Dedifferentiated amniotic fluid mesenchymal stem cell (primary cell): ENCODE measurements at regions not wholly inside any gene's neighbourhood (a gene's known extent, or its start where the extent isn't known, plus 50 kb on each side); places are given as distances from the start of the nearest gene placed in this dataset.
A peak's percentile ranks its signal among the peaks of the same experiment; 100 is the strongest.

ENCODE experiments used
- DNase-seq: peaks from one replicate; pipeline ENCODE4 v3.0.0-alpha.2; 2016; ENCODE audit errors: extremely low spot score

GRCh38 chr11:95692526-95693260 is 96.9 kb downstream of the FAM76B start:
- peak; percentile 56 for DNase-seq

DNA sequence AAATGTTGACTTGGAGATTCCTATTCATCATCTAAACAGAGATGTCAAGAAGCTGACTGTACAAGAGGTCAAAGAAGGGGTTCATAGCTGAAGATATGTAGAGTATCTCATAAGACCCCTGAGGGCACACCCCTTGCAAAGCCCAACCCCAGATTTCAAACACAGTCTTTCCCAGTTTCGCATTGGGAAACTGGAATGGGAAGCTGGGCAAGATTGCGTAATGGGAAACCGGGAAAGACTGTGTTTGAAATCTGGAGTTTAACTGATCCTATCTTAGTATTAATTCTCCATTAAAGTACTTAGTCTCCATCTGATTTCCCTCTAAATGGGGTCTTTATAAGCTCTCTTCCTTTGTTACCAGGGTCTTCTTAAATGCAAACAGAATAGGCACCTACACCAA is 99.5 kb downstream of the FAM76B start:
- DNase-seq: no peak

DNA sequence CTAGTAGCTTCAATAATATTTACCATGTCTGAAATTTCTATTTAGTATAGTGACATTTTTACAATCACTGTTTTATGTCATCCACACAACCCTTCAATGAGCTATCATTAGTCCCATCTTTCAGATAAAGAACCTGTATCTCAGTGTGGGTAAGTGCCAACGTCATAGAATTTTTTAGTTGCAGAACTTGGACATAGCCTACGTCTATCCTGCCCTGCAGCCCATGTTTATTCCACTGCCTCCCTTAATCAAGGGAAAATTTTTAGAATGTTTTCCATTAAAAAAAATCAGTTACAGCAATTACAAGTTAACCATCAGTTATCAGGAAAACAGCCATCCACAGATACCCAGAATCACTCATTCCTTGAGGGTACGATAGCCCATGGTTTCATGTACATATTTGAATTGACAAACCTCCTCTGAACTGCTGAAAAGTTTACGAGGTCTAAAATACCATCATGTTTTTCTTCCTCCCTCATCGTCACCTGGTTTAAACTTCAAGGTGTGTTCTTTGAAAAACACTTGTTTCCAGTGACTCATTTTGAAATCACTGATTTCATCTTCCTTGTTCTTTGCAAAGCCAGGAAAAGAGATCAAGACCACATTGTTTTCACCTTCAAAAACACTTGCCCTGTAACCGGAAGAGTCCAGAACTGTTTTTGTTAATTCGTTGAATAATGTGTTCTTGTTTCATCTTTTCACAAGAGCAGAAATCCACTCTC is 100.9 kb downstream of the FAM76B start:
- no peak for DNase-seq

DNA sequence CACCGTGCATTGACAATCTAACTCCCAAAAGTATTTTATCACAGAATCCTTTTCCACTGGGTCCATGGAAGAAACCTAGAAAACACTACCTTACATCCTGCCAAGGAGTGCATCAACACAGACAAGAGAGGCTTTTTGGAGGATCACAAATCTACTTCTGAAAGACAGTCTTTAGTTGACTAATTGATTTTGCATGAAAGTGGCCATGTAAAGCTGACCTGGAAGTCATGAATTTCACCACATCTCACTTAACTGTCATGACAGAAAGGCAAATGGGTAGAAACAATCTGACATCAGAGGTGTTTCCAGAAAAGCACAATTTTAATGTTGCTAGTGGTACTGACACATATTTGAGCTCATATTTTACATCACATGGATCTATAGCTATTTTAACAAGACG is 101.6 kb downstream of the FAM76B start:
- DNase-seq: no peak

GRCh38 chr11:95686265-95686664 is 103.3 kb downstream of the FAM76B start:
- DNase-seq: no peak

- DNase-seq: no peak
Measured at GRCh38 chr11:95684701-95685100, 104.9 kb downstream of the FAM76B start.

- DNase-seq: no peak
Measured at GRCh38 chr11:95684170-95684569, 105.4 kb downstream of the FAM76B start.

GRCh38 chr11:95682552-95682951 is 107.0 kb downstream of the FAM76B start:
- no peak for DNase-seq

GRCh38 chr11:95680169-95680929 is 109.2 kb downstream of the FAM76B start:
- peak; percentile 89 for DNase-seq

DNA sequence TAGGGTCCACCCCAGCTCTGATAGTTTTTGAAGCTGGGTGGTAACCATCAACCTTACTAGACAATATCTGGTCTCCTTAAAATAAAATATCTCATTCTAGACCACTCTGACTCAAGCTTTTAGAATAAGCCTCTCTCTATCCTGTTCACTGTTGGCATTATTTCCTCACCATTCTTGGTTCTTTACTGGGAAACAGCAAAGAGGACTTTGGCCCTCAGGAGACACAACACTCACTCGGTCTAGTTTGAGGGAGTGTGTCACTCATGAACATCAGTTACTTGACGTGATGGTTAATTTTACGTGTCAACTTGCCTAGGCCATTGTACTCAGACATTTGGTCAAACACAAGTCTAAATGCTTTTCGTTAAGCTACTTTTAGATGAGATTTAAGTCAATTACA is 110.6 kb downstream of the FAM76B start:
- no peak for DNase-seq

DNA sequence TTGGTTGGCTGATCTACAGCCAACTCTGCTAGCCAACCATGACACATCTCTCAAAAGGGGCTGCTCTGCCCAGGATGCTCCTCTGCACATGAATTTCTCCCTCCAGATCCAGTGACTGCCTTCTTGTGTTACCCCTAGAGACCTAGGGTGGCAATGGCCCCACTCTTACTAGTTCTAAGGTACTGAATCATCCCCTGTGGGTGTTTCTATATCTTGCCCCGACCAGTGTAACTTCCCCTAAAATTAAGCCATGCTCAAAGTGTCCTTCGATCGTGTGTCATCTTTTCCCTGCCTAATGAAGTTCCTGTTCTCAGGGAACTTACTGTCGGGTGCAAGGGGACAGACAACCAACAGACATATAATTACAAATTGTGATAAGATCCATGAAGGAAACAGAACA is 113.3 kb downstream of the FAM76B start:
- DNase-seq: no peak

- no peak for DNase-seq
Measured at GRCh38 chr11:95675585-95675984, 114.0 kb downstream of the FAM76B start.

GRCh38 chr11:95674657-95675358 is 114.8 kb downstream of the FAM76B start:
- no peak for DNase-seq

DNA sequence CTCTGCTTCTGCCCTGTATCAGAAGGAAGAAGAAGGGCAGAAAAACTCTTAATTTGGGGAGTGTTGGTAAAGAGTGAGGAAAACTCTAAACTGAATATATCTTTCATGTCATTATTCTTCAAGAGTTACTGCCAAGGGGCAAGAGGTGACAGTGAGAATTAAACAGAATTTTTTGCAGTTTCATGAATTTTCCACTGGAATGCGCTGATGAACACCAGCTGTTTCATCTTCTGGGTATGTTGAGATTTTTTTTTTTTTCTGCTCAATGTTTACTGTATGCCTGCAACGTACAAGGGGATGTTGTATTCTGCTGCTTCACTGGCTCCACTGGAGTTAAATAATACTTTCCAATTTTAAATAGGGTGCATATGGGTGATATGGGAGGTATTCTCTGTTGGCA is 117.8 kb downstream of the FAM76B start:
- peak; percentile 68 for DNase-seq

GRCh38 chr11:95668131-95668530 is 121.5 kb downstream of the FAM76B start:
- no peak for DNase-seq

DNA sequence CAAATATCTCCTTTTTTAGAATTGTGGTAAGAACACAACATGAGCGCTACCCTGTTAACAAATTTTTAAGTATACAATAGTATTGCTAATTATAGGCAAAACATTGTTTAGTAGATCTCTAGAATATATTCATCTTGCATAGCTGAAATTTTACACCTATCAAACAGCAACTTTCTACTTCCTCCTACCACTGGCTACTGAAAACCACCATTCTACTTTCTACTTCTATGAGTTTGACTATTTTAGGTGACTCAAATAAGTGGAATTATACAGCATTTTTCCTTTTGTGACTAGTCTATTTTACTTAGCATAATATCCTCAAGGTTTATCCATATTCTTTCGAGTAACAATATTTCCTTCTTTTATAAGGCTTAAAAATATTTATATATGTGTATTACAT is 128.4 kb downstream of the FAM76B start:
- no peak for DNase-seq

DNA sequence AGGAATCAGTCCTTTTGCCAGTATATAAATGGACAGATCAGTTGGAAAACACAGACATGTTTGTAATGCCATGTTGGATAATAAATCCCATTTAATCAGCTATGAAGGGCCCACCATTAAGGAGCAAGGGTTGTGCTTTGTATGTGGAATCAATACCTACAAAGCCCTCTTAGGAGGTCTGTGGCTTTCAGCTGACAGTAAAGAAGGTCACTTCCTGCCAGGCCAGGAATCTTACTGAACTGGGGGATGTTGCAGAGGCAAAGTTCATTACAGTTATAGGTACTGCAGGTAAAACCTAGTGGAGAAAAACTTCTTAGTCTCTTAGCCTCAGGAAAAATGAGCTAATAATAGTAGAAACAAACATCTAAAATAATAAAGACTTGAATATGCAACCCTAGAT is 129.5 kb downstream of the FAM76B start:
- DNase-seq: no peak

DNA sequence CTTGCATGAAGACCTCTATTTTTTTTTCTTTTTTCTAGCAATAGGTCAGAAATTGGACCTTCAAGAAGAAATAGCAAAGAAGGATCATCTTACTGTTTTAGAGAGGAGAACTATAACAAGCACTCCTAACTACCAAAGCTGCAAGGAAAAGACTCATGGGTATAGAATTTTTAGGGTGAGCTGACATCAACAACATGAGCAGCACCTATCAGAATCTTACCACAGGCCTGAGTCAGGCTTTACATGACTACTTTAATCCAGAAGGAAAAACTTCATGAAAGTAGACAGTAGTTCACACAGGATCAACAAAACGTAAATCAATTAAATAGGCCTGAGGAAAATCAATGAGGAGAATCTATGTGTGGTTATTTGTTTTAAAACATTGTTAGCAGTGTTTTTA is 130.5 kb downstream of the FAM76B start:
- DNase-seq: peak; percentile 36

DNA sequence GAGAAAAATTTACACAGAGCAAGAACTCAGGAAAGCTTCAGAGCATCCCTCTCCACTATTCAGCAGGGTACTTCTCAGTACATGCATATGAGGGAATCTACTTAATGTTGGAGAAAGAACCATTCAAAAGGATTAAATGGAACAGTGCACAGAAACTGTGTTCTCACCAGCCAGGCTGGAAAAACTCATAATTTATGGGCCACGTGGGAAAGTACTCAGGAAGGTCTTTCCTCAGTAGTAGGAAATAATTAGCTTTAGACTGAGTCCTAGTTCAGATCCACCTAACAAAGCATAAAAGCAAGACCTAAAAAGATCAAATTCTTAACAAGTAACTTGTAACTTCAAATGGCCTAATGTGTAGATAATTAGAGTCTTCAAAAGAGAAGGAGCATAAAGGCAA is 134.0 kb downstream of the FAM76B start:
- DNase-seq: no peak

DNA sequence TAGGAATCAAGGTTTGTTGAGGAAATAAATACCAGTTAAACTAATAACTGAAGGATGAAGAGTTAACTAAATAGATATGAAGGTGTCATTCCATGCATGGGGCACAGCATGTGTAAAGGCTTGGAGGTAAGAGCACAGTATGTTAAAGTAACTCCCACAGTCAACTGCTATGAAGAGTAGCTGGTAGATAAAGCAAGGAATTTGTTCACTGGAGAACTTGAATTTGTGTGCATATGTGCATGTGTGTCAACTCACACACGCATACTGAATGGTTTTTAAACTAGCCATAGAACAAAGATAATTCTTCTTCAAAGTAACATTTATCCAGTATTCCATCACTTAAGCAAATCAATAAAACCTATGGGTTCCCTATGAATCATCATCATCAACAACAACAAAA is 135.9 kb downstream of the FAM76B start:
- DNase-seq: no peak

DNA sequence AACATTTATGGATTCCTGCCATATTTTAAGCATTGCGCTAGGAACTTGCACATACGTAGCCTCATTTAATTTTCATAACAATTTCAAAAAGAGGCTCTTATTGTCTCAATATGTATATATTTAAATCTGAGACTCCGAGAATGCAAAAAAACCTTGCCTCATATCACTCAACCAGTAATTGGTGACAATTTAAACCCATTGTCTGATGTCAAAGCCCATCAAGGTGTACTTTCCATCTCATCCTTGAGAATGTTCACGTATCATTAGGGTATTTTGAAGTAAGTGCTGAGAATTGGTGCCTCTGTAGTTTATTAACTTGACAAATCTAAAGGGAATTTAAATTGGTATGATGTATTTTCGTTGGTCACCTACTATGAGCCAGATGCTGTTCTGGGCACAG is 136.5 kb downstream of the FAM76B start:
- no peak for DNase-seq

DNA sequence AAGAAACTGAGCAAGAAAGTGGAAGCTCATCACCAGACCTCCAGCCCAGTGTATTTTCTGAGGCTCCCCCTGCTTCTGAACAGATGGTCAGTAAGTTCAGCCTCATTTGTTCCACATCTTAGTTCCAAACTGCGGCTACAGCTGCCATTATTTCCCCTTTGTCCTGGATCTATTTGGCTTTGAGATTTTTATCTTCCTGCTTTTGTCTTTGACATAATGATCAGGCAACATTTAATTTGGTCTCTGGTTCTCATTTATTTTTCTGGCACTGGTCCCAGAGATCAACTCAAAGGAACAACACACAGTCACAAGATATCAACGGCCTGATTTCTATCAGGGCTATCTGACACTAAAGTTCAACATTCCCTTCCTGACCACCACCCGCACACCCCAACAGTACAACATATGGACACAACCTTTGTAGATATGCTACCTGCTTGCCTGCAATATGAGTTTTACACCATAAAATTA is 137.5 kb downstream of the FAM76B start:
- no peak for DNase-seq
